ENCODE measurements at regions not wholly inside any gene's neighbourhood (a gene's known extent, or its start where the extent isn't known, plus 50 kb on each side); places are given as distances from the start of the nearest gene placed in this dataset.

DNA sequence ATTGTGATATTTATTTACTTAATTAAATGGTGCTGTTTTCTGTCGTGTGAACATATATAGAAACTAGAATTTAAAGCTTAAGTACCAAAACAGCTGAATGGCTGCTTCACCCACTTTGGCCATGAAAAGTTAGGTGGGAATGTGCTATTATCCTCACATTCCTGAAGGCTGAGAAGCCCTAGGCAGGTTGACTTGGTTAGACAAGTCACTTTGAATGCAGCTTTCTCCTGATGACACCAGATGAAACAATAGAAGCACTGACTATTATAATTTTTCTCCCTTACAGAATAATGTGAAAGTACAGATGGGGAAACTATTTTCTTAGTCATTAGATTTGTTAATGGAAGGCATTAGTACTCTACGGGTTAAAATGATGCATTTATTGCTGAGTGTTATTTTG, 65.1 kb upstream of the C5orf46 start:
- Histone ChIP-seq H3K9me3 (ENCODE audit: control insufficient read depth, insufficient read depth, low read depth, low read length) (no peaks in the 10 kb centered on the region), H3K27me3 (ENCODE audit: control insufficient read depth, insufficient read depth, low read length) (no peaks in the 10 kb centered on the region), H3K4me3 (ENCODE audit: low read depth in 2 of 2, low read length in 2 of 2) (no peak overlapping the region), H3K27ac (ENCODE audit: low read length) (no peak overlapping the region), H3K4me1 (ENCODE audit: control insufficient read depth, insufficient read depth, low read length) (no peaks in the 10 kb centered on the region), H3K36me3 (ENCODE audit: control insufficient read depth, insufficient read depth, low read length) (no peaks in the 10 kb centered on the region)
- DNase-seq (ENCODE audit: low read depth, low spot score) (no peak), ATAC-seq (no peak)
- ChIA-PET CTCF (no interaction called here), POLR2A (no interaction called here)
- in situ Hi-C loops (cut with HindIII; ENCODE audit: low pct_unique_long_range_greater_than_20kb, low sequenced_read_pairs), result no loop called here
- intact Hi-C loops (cut with micrococcal nuclease; ENCODE audit: unreplicated experiment), result no loop called here
- BruUV-seq (replicated peaks), result no TSS peak
- TF ChIP-seq SIN3A (IDR thresholded peaks at IDR 0.05; ENCODE audit: borderline replicate concordance, insufficient read depth, low read depth, low read length) (no peak), TCF7L2 (IDR thresholded peaks at IDR 0.05; ENCODE audit: low read depth, low read length) (no peak), POLR2AphosphoS5 (IDR thresholded peaks at IDR 0.05; ENCODE audit: low read depth, low read length) (no peak), CTCF (IDR thresholded peaks at IDR 0.05) (no peak)
- TF ChIP-seq, protein P1, sequence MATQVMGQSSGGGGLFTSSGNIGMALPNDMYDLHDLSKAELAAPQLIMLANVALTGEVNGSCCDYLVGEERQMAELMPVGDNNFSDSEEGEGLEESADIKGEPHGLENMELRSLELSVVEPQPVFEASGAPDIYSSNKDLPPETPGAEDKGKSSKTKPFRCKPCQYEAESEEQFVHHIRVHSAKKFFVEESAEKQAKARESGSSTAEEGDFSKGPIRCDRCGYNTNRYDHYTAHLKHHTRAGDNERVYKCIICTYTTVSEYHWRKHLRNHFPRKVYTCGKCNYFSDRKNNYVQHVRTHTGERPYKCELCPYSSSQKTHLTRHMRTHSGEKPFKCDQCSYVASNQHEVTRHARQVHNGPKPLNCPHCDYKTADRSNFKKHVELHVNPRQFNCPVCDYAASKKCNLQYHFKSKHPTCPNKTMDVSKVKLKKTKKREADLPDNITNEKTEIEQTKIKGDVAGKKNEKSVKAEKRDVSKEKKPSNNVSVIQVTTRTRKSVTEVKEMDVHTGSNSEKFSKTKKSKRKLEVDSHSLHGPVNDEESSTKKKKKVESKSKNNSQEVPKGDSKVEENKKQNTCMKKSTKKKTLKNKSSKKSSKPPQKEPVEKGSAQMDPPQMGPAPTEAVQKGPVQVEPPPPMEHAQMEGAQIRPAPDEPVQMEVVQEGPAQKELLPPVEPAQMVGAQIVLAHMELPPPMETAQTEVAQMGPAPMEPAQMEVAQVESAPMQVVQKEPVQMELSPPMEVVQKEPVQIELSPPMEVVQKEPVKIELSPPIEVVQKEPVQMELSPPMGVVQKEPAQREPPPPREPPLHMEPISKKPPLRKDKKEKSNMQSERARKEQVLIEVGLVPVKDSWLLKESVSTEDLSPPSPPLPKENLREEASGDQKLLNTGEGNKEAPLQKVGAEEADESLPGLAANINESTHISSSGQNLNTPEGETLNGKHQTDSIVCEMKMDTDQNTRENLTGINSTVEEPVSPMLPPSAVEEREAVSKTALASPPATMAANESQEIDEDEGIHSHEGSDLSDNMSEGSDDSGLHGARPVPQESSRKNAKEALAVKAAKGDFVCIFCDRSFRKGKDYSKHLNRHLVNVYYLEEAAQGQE (IDR thresholded peaks at IDR 0.05; ENCODE audit: insufficient read depth in 1 of 2, low read depth in 2 of 2, low read length in 1 of 2), result no peak

DNA sequence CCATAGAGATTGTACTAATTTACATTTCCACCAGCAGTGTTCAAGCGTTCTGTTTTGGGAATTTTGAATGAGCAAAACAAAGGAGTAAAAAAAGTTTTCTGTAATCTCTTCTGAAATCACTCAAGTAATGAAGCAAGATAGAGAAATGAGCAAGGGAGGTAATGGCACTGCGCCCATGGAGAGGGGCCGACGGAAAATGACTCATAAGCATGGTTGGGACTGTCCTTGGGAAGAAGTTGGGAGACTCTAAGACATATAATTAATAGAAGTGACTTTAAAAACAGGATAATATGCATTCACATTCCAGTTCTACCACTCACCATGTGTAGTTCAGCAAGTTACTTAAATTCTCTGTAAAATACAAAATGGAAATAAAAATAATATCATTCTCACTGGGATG, 62.5 kb upstream of the C5orf46 start:
- TF ChIP-seq POLR2AphosphoS5 (IDR thresholded peaks at IDR 0.05; ENCODE audit: low read depth, low read length) (no peak), TCF7L2 (IDR thresholded peaks at IDR 0.05; ENCODE audit: low read depth, low read length) (no peak), CTCF (IDR thresholded peaks at IDR 0.05) (no peak), SIN3A (IDR thresholded peaks at IDR 0.05; ENCODE audit: borderline replicate concordance, insufficient read depth, low read depth, low read length) (no peak)
- TF ChIP-seq, protein P1 (IDR thresholded peaks at IDR 0.05; ENCODE audit: insufficient read depth in 1 of 2, low read depth in 2 of 2, low read length in 1 of 2), result no peak
- intact Hi-C loops (cut with micrococcal nuclease; ENCODE audit: unreplicated experiment) (no loop called here), in situ Hi-C loops (cut with HindIII; ENCODE audit: low pct_unique_long_range_greater_than_20kb, low sequenced_read_pairs) (no loop called here)
- Histone ChIP-seq H3K27ac (ENCODE audit: low read length) (no peak overlapping the region), H3K9me3 (ENCODE audit: control insufficient read depth, insufficient read depth, low read depth, low read length) (no peaks in the 10 kb centered on the region), H3K4me3 (ENCODE audit: low read depth in 2 of 2, low read length in 2 of 2) (no peak overlapping the region), H3K36me3 (ENCODE audit: control insufficient read depth, insufficient read depth, low read length) (no peaks in the 10 kb centered on the region), H3K27me3 (ENCODE audit: control insufficient read depth, insufficient read depth, low read length) (no peaks in the 10 kb centered on the region), H3K4me1 (ENCODE audit: control insufficient read depth, insufficient read depth, low read length) (no peaks in the 10 kb centered on the region)
- DNase-seq (ENCODE audit: low read depth, low spot score) (no peak), ATAC-seq (no peak)
- BruUV-seq (replicated peaks), result no TSS peak
- ChIA-PET POLR2A (no interaction called here), CTCF (no interaction called here)
